IPS-20b (cell line): ENCODE measurements at regions not wholly inside any gene's neighbourhood (a gene's known extent, or its start where the extent isn't known, plus 50 kb on each side); places are given as distances from the start of the nearest gene placed in this dataset.

ENCODE experiments used
- H3K27ac ChIP-seq: one replicate; pipeline ENCODE4 v1.5.1; 2013; ENCODE audit warnings: low read length
- H3K27me3 ChIP-seq: 2 replicates; pipeline ENCODE4 v1.6.1; 2013; ENCODE audit warnings: mild to moderate bottlenecking, low read length, inconsistent platforms; ENCODE audit not compliant: insufficient read depth
- H3K36me3 ChIP-seq: 2 replicates; pipeline ENCODE4 v1.6.1; 2013; ENCODE audit warnings: low read depth, mild to moderate bottlenecking, inconsistent platforms, low read length, moderate library complexity; ENCODE audit not compliant: insufficient read depth
- H3K4me1 ChIP-seq: 2 replicates; pipeline ENCODE4 v1.6.1; 2013; ENCODE audit warnings: mild to moderate bottlenecking, control low read depth, inconsistent platforms, low read length, moderate library complexity; ENCODE audit not compliant: insufficient read depth
- H3K4me3 ChIP-seq: 2 replicates; pipeline ENCODE4 v1.5.1; 2013; ENCODE audit warnings: mild to moderate bottlenecking, low read length, inconsistent platforms
- H3K9ac ChIP-seq: 2 replicates; pipeline ENCODE4 v1.6.1; 2013; ENCODE audit warnings: low read depth, mild to moderate bottlenecking, inconsistent platforms, low read length, moderate library complexity
- H3K9me3 ChIP-seq: 2 replicates; pipeline ENCODE4 v1.6.1; 2013; ENCODE audit warnings: mild to moderate bottlenecking, low read depth, low read length, inconsistent platforms; ENCODE audit not compliant: insufficient read depth

DNA sequence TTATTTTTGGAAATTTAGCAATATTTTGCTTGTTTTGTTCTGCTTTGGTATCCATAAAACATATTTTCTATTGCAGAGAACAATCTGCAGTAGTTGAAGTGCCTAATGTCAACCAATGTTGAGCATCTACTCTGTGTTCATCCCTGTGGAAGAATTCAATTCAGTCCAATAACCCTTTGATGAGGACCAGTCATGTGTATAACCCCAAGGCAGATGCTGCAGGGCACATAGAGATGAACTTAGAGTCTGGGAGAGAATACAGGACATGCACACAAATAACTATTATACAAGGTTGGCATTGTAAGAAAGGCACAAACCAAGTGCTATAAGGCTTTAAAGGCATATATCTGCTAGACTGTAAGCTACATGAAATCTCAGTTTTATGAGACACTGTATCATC, 304.7 kb downstream of the LRIG3 start:
- Histone ChIP-seq H3K27ac (no peak overlapping the region), H3K4me3 (no peak overlapping the region), H3K36me3 (no peaks in the 10 kb centered on the region), H3K9ac (no peak overlapping the region), H3K27me3 (no peaks in the 10 kb centered on the region), H3K9me3 (no peaks in the 10 kb centered on the region; the same call in 1 of the 2 replicates), H3K4me1 (no peaks in the 10 kb centered on the region)

DNA sequence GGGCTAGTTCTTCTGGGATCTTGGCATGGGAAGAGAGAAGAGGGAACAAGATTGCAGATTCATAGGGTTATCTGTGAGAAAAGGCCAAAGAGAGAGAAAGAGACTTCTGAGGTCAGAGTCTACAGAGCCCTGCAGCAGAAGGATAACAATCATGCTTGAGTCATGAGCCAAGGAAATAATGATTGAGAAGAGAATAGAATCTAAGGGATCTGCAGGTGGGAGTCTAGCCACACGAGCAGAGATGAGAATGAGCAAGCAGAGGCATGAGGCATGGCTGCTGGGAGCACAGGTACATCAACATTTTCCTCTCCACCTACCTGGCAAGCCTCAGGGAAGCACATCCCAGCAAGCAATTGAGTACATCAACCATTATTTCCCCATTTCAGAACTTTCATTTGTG, 303.7 kb downstream of the LRIG3 start:
- H3K9me3 ChIP-seq = no peaks in the 10 kb centered on the region; the same call in 1 of the 2 replicates
- no peak overlapping the region for H3K4me3 ChIP-seq
- H3K9ac ChIP-seq = no peak overlapping the region
- H3K27me3 ChIP-seq = no peaks in the 10 kb centered on the region
- H3K36me3 ChIP-seq = no peaks in the 10 kb centered on the region
- H3K27ac ChIP-seq = no peak overlapping the region
- H3K4me1 ChIP-seq = no peaks in the 10 kb centered on the region

DNA sequence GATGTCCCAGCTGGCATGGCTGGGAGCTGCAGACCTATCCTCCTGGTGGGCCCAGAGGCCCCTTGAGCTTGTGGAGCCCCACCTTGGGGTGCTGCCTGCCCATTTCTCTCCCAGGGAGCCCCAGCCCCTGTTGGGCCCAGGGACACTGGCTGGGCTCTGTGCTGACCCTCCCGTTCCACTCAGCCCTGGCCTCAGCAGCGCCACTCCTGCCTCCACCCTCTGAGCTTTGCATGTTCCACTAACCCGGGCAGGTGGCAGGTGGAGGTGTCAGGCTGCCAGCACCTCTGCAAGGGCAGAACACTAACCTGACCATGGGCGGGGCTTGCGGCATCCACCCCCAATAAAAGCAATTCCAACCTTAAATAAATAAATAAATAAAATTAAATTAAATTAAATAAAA, 299.2 kb downstream of the LRIG3 start:
- no peaks in the 10 kb centered on the region for H3K27me3 ChIP-seq
- H3K4me3 ChIP-seq = no peak overlapping the region
- no peak overlapping the region for H3K27ac ChIP-seq
- no peaks in the 10 kb centered on the region for H3K36me3 ChIP-seq
- no peak overlapping the region for H3K9ac ChIP-seq
- no peaks in the 10 kb centered on the region for H3K4me1 ChIP-seq
- H3K9me3 ChIP-seq = no peaks in the 10 kb centered on the region; the same call in 1 of the 2 replicates

DNA sequence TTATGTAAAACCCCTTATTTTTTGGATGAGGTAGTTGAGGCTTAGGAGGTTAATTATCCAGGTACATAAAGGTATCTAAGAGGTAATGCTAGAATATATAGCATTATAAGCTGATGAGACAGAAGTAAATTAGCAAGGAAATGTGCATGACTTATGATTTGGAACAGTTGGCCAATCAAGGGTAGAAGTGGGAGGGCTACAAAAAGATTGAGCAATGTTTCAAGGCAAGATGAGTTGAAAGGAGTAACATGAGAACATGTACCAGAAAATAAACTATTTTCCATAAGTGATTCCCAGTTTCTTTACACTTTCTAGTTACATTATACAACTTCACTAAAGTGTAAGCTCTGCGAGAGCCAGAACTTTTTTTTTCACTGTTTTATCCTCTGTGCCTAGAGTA, 290.9 kb downstream of the LRIG3 start:
- Histone ChIP-seq H3K27me3 (no peaks in the 10 kb centered on the region), H3K9me3 (no peaks in the 10 kb centered on the region), H3K27ac (no peak overlapping the region)

DNA sequence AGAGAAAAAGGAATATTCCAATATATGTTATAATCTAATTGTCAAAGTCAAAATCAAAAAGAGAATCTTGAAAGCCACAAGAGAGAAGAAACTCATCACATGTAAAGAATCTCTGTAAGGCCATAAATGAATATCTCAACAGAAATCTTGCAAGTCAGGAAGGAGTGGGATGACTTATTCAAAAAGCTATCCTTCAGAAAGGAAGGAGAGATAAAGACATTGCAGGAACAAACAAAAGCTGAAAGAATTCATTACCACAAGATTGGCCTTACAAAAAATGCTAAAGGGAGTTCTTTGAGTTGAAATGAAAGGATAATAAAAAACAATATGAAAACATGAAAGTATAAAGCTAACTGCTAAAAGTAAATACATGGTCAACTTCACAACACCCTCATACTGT, 286.8 kb downstream of the LRIG3 start:
- H3K27me3 ChIP-seq = no peaks in the 10 kb centered on the region
- H3K9me3 ChIP-seq = no peaks in the 10 kb centered on the region
- no peak overlapping the region for H3K9ac ChIP-seq
- H3K4me3 ChIP-seq = no peak overlapping the region
- H3K27ac ChIP-seq = no peak overlapping the region
- H3K36me3 ChIP-seq = no peaks in the 10 kb centered on the region
- peaks cover 2% of the 10 kb centered on the region; the same call in 1 of the 2 replicates for H3K4me1 ChIP-seq

More for the DNA sequence above, 290.9 kb downstream of the LRIG3 start:
- no peak overlapping the region for H3K4me3 ChIP-seq
- no peaks in the 10 kb centered on the region for H3K36me3 ChIP-seq
- H3K9ac ChIP-seq = no peak overlapping the region
- peaks cover 2% of the 10 kb centered on the region; the same call in 1 of the 2 replicates for H3K4me1 ChIP-seq

DNA sequence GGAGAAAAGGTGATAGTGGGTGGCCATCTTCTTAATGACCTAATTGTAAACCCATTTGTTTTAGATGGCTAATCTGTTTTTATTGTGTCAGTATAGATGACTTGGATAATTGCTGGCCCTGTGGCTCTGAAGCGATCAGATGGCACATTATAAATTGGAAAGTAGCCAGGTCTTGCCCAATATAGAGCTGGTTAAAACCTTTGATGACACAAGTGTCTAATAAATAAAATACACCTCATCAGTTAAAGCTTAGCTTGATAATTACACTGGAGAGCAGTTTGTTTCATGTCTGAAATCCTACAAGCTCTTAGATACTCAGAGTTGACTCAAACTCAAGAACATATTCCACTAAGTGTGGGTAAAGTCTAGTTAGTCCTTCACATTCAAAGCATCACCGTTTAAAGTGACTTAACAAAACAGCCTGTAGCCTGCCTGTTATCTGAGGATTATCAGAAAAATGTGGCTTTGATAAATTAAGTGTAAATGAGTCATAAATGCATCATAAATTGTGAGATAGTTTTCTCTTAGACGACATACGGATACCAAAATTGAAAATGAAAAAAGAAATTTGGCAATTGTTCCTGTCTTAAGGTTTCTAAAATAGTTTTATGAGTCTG, 280.9 kb downstream of the LRIG3 start:
- Histone ChIP-seq H3K36me3 (no peaks in the 10 kb centered on the region), H3K27me3 (no peaks in the 10 kb centered on the region), H3K9me3 (no peaks in the 10 kb centered on the region), H3K4me1 (no peaks in the 10 kb centered on the region), H3K4me3 (no peak overlapping the region), H3K27ac (no peak overlapping the region), H3K9ac (no peak overlapping the region)

DNA sequence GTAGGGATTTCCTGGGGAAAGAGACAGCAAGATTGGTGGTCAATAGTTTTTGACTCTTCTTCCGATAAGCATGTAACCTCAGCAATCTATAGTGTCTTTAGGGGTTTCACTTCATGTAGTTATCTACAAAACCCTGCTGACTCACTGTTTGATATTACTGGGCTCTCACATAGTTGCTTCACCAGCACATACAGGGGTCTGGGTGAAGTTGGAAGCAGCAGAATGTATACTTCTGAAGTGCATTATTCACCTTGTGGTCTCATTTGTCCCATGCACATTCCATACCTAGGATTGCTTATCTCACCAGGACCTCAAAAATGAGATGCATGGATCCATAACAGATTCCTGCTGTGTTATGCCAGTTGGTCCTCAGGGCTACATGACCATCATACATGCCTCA, 280.0 kb downstream of the LRIG3 start:
- H3K27me3 ChIP-seq = no peaks in the 10 kb centered on the region
- no peaks in the 10 kb centered on the region for H3K4me1 ChIP-seq
- H3K36me3 ChIP-seq = no peaks in the 10 kb centered on the region
- no peak overlapping the region for H3K4me3 ChIP-seq
- H3K9ac ChIP-seq = no peak overlapping the region
- no peaks in the 10 kb centered on the region for H3K9me3 ChIP-seq
- no peak overlapping the region for H3K27ac ChIP-seq

DNA sequence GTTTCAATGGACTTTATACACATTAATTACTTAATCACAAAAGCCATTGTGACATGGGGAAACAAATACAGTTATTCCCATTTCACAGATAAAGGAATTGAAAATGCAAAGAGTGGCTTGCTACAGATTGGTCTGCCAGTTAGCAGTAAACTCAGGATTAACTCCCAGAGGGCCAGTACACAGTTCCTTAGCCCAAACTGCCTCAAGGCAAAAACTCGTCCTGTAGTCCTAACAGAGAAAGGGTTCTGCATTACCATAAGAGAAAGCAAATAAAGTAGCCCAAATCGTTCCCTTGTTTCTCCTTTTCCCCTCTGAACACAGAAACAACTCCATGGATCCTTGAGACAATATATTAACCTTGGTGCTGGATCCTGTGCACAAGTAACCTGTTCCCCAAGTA, 274.4 kb downstream of the LRIG3 start:
- H3K27ac ChIP-seq = no peak overlapping the region
- no peak overlapping the region for H3K9ac ChIP-seq
- no peaks in the 10 kb centered on the region for H3K4me1 ChIP-seq
- no peaks in the 10 kb centered on the region for H3K36me3 ChIP-seq
- no peaks in the 10 kb centered on the region for H3K9me3 ChIP-seq
- H3K4me3 ChIP-seq = no peak overlapping the region
- H3K27me3 ChIP-seq = no peaks in the 10 kb centered on the region

DNA sequence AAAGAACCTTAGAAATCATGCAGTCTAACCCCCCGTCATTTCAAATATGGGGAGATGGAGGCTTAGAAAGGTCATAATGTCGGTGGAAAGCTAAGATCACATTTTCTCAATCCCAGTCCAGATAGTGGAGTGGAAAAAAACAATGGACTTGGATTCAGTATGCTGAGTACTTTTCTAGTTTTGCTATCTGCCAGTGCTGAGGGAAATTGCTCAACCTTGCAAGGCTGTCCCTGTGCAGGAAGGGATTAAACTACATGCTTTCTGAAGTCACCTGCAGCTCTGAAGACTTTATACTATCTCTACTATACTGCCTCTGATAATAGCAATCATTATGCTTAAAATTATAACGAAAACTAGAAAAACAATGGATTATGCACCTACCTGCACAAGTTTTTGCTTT, 272.8 kb downstream of the LRIG3 start:
- Histone ChIP-seq H3K27ac (no peak overlapping the region), H3K4me3 (no peak overlapping the region), H3K27me3 (no peaks in the 10 kb centered on the region), H3K4me1 (no peaks in the 10 kb centered on the region), H3K9me3 (no peaks in the 10 kb centered on the region), H3K36me3 (no peaks in the 10 kb centered on the region), H3K9ac (no peak overlapping the region)

DNA sequence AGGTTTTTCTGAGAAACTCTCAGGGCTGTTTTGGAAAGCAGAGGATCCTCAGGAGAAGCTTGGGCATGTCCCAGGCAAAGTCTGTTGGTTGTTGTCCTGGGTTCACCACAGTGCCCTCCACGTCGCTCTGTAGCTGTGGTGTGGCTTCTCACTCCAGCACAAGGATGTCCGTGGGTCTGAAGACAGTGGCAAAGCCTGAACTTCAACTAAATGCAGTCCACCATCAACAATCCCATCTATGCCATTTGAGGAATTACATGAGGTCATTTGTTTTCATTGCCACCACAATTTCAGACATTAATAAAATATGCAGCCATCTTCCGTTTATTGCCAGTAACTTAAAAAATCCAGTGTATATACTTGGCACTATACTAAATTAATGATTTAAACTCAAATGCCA, 272.1 kb downstream of the LRIG3 start:
- H3K27me3 ChIP-seq = no peaks in the 10 kb centered on the region

DNA sequence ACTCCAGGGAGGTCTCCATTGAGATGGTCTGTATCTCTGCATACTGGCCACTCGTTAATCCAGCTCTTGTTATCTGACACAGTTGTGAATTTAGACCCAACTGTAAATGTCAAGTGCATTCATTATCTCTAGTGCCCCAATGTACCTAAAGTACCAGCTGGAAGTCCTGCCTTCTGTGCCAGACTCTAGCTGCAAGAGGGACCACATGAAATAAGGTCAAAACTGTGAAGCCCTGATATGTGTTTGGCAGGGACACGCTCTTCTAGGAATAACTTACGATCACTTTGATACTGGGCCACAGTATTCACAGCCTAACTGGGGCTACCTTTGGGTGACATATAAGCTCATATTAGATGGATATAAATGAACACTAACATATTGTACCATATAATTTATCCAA, 268.5 kb downstream of the LRIG3 start:
- Histone ChIP-seq H3K27ac (no peak overlapping the region), H3K4me1 (no peaks in the 10 kb centered on the region), H3K4me3 (no peak overlapping the region), H3K9me3 (peaks cover 15% of the 10 kb centered on the region), H3K27me3 (no peaks in the 10 kb centered on the region), H3K36me3 (no peaks in the 10 kb centered on the region), H3K9ac (no peak overlapping the region)

More for the DNA sequence above, 272.1 kb downstream of the LRIG3 start:
- H3K4me3 ChIP-seq = no peak overlapping the region
- no peaks in the 10 kb centered on the region for H3K9me3 ChIP-seq
- no peak overlapping the region for H3K27ac ChIP-seq
- H3K9ac ChIP-seq = no peak overlapping the region
- no peaks in the 10 kb centered on the region for H3K4me1 ChIP-seq
- H3K36me3 ChIP-seq = no peaks in the 10 kb centered on the region

DNA sequence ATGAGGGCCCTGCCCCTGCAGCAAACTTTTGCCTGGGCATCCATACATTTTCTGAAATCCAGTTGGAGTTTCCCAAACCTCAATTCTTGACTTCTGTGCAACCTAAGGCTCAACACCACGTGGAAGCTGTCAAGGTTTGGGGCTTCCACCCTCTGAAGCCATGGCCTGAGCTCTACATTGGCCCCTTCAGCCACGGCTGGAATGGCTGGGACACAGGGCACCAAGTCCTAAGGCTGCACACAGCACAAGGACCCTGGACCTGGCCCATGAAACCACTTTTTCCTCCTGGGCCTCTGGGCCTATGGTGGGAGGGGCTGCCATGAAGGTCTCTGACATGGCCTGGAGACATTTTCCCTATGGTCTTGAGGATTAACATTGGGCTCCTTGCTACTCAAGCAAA, 266.3 kb downstream of the LRIG3 start:
- H3K27me3 ChIP-seq = no peaks in the 10 kb centered on the region
- H3K9me3 ChIP-seq = peaks cover 15% of the 10 kb centered on the region
- no peak overlapping the region for H3K9ac ChIP-seq
- H3K36me3 ChIP-seq = no peaks in the 10 kb centered on the region
- no peak overlapping the region for H3K27ac ChIP-seq
- no peak overlapping the region for H3K4me3 ChIP-seq
- H3K4me1 ChIP-seq = no peaks in the 10 kb centered on the region
